IMR-90 (cell line): ENCODE measurements at regions not wholly inside any gene's neighbourhood (a gene's known extent, or its start where the extent isn't known, plus 50 kb on each side); places are given as distances from the start of the nearest gene placed in this dataset.

Source experiments
- ATAC-seq: fragments of 200-7000 bp; cut with Tn5 transposase; 2 replicates; pipeline ENCODE4 v1.9.1; 2020; ENCODE audit warnings: low read depth, mild to moderate bottlenecking, moderate library complexity
- BruUV-seq: library from RNA; stranded (reverse); fragments of 400-500 nt; replicated peaks from 2 replicates; lab custom pipeline; 2021; lab: Mats Ljungman, UMichigan
- CTCF ChIA-PET: fragments of 300-600 bp; formaldehyde crosslinking; extraction: SDS; loops from one replicate; lab custom pipeline; 2021; ENCODE audit warnings: antibody characterized with exemption; lab: Yijun Ruan, JAX
- POLR2A ChIA-PET: fragments of 300-600 bp; sonication (Branson Sonifier 250); formaldehyde crosslinking; loops from one replicate; lab custom pipeline; 2022; ENCODE audit warnings: antibody characterized with exemption; ENCODE audit not compliant: unreplicated experiment; lab: Charles Lee
- DNase-seq: peaks from one replicate; pipeline ENCODE4 v3.0.0; 2013
- H2AFZ ChIP-seq: replicated peaks from 2 replicates; pipeline ENCODE3; 2013; ENCODE audit warnings: low read length, mild to moderate bottlenecking; ENCODE audit not compliant: poor library complexity
- H2AK5ac ChIP-seq: 2 replicates; pipeline ENCODE4 v1.6.1; 2013; ENCODE audit warnings: low read depth, low read length, inconsistent platforms
- H2AK9ac ChIP-seq: replicated peaks from 2 replicates; pipeline ENCODE3; 2013; ENCODE audit warnings: mild to moderate bottlenecking, low read depth, low read length, moderate library complexity; ENCODE audit not compliant: poor library complexity
- H2BK120ac ChIP-seq: 2 replicates; pipeline ENCODE4 v1.6.1; 2013; ENCODE audit warnings: low read depth, low read length, inconsistent platforms
- H2BK15ac ChIP-seq: 3 replicates; pipeline ENCODE4 v1.6.1; 2013; ENCODE audit warnings: low read depth, low read length, inconsistent platforms
- H2BK20ac ChIP-seq: 2 replicates; pipeline ENCODE4 v1.6.1; 2013; ENCODE audit warnings: low read depth, mild to moderate bottlenecking, inconsistent platforms, low read length, moderate library complexity
- H2BK5ac ChIP-seq: 2 replicates; pipeline ENCODE4 v1.6.1; 2013; ENCODE audit warnings: mild to moderate bottlenecking, low read depth, low read length, inconsistent platforms; ENCODE audit not compliant: poor library complexity, severe bottlenecking
- H3K14ac ChIP-seq: replicated peaks from 2 replicates; pipeline ENCODE4 v1.6.1; 2013; ENCODE audit warnings: low read depth, low read length, inconsistent platforms
- H3K18ac ChIP-seq: 2 replicates; pipeline ENCODE4 v1.6.1; 2013; ENCODE audit warnings: low read depth, low read length, control low read depth
- H3K23ac ChIP-seq: 2 replicates; pipeline ENCODE4 v1.6.1; 2013; ENCODE audit warnings: low read depth, low read length, inconsistent platforms
- H3K27ac ChIP-seq: 2 replicates; pipeline ENCODE4 v1.5.1; 2013; ENCODE audit warnings: mild to moderate bottlenecking, control low read depth, low read length; ENCODE audit not compliant: insufficient read depth
- H3K27me3 ChIP-seq: 2 replicates; pipeline ENCODE4 v1.6.1; 2013; ENCODE audit warnings: low read length; ENCODE audit not compliant: control insufficient read depth, insufficient read depth
- H3K36me3 ChIP-seq: 2 replicates; pipeline ENCODE4 v1.6.1; 2013; ENCODE audit warnings: low read length, mixed read lengths; ENCODE audit not compliant: control insufficient read depth, insufficient read depth
- H3K4ac ChIP-seq: 2 replicates; pipeline ENCODE4 v1.6.1; 2013; ENCODE audit warnings: low read depth, low read length, inconsistent platforms
- H3K4me1 ChIP-seq: 2 replicates; pipeline ENCODE4 v1.6.1; 2013; ENCODE audit warnings: low read length, mixed read lengths; ENCODE audit not compliant: control insufficient read depth, insufficient read depth
- H3K4me2 ChIP-seq: 2 replicates; pipeline ENCODE4 v1.6.1; 2013; ENCODE audit warnings: low read depth, mild to moderate bottlenecking, control low read depth, low read length, moderate library complexity
- H3K4me3 ChIP-seq: 2 replicates; pipeline ENCODE4 v1.5.1; 2013; ENCODE audit warnings: low read depth, mild to moderate bottlenecking, control low read depth, low read length, moderate library complexity; ENCODE audit not compliant: insufficient read depth
- H3K56ac ChIP-seq: 2 replicates; pipeline ENCODE4 v1.6.1; 2013; ENCODE audit warnings: low read length, inconsistent platforms; ENCODE audit not compliant: insufficient read depth; ENCODE audit errors: extremely low read depth
- H3K79me1 ChIP-seq, 2 experiments: 2 replicates each; pipeline ENCODE4 v1.6.1; 2013; ENCODE audit warnings: low read length in 2 of 2, inconsistent platforms in 1 of 2, low read depth in 1 of 2
- H3K9ac ChIP-seq: 2 replicates; pipeline ENCODE4 v1.6.1; 2013; ENCODE audit warnings: low read depth, low read length, control low read depth
- H3K9me1 ChIP-seq: 2 replicates; pipeline ENCODE4 v1.6.1; 2013; ENCODE audit warnings: low read length, inconsistent platforms; ENCODE audit not compliant: insufficient read depth
- H3K9me3 ChIP-seq: 2 replicates; pipeline ENCODE4 v1.6.1; 2013; ENCODE audit warnings: low read length; ENCODE audit not compliant: control insufficient read depth, insufficient read depth
- H4K20me1 ChIP-seq: 2 replicates; pipeline ENCODE4 v1.6.1; 2013; ENCODE audit warnings: low read length, inconsistent platforms; ENCODE audit not compliant: insufficient read depth
- H4K5ac ChIP-seq: 2 replicates; pipeline ENCODE4 v1.6.1; 2013; ENCODE audit warnings: mild to moderate bottlenecking, low read depth, low read length, control low read depth
- H4K8ac ChIP-seq, 2 experiments: 2 replicates each; pipeline ENCODE4 v1.6.1; 2013; ENCODE audit warnings: low read depth in 2 of 2, low read length in 2 of 2, control low read depth in 1 of 2, inconsistent platforms in 1 of 2
- H4K91ac ChIP-seq: 2 replicates; pipeline ENCODE4 v1.6.1; 2013; ENCODE audit warnings: low read depth, low read length, inconsistent platforms; ENCODE audit not compliant: insufficient read depth
- CHD1 ChIP-seq: IDR thresholded peaks from 2 replicates; pipeline ENCODE4 v1.6.1; 2012; ENCODE audit warnings: low read depth, low read length, improper control_type of control experiment
- FOS ChIP-seq: fragments of 150-350 bp; IDR thresholded peaks from 2 replicates; pipeline ENCODE4 v1.6.1; 2016; ENCODE audit warnings: low read depth, low read length
- RCOR1 ChIP-seq: IDR thresholded peaks from 2 replicates; pipeline ENCODE4 v1.6.1; 2012; ENCODE audit warnings: mild to moderate bottlenecking, low read length, improper control_type of control experiment; ENCODE audit not compliant: insufficient replicate concordance
- SMC3 ChIP-seq: fragments of 150-350 bp; IDR thresholded peaks from 2 replicates; pipeline ENCODE4 v1.6.1; 2016; ENCODE audit warnings: low read depth, mild to moderate bottlenecking, antibody characterized with exemption, low read length, moderate library complexity
- WGBS, 2 experiments: methylation state at CpG; one replicate each; pipeline versions ENCODE4 v1.1.5 to v1.1.7; 2013; ENCODE audit warnings: missing lambda C conversion rate in 2 of 2; ENCODE audit not compliant: insufficient read length in 1 of 2; ENCODE audit errors: extremely low coverage in 2 of 2; 5-methylcytosine and 5-hydroxymethylcytosine counted together
- dilution Hi-C: fragments of 300-500 bp; cut with HindIII; formaldehyde crosslinking; loops from one replicate; pipeline ENCODE4 v1.14.3; 2018; ENCODE audit warnings: low sequenced_read_pairs; ENCODE audit not compliant: unreplicated experiment
- in situ Hi-C: fragments of 300-500 bp; cut with MboI; formaldehyde crosslinking; loops from 3 replicates; pipeline ENCODE4 v1.14.3; 2019; ENCODE audit warnings: low sequenced_read_pairs, inconsistent platforms, mixed read lengths
- intact Hi-C: fragments of 100-400 bp; cut with micrococcal nuclease; formaldehyde crosslinking; loops from 2 replicates; pipeline ENCODE4 v1.10.0; 2022
- TF ChIP-seq, protein P1 (sequence below): conservative IDR thresholded peaks from 2 replicates; pipeline ENCODE4 v1.5.1; 2012; ENCODE audit warnings: mild to moderate bottlenecking, low read depth, low read length, improper control_type of control experiment
- TF ChIP-seq, protein P2 (sequence below): fragments of 150-350 bp; IDR thresholded peaks from 2 replicates; pipeline ENCODE4 v1.6.1; 2017; ENCODE audit warnings: mild to moderate bottlenecking, antibody characterized with exemption, low read length, low read depth

DNA sequence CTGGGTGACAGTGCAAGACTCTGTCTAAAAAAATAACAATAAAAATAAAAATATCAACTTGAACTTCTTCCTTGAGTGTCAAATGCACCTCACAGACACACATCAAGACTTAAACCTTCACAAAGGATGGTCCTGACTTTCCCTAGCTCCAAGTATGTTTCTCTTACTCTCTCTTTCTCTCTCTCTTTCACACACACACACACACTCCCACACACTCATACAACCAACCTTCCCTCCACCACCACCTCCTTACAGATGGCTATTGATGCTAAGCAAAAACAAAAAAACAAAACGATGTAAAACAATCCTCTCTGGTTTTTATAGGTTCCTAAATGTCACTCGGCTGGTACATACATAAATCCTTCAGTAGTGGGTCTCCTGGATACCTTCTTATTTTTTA lies 67.4 kb upstream of the ACVR2A start:
- Histone ChIP-seq H3K18ac (no peak overlapping the region), H2AK9ac (no peak overlapping the region), H2BK5ac (no peak overlapping the region), H3K4me2 (no peak overlapping the region), H2BK120ac (no peak overlapping the region), H3K79me1 (no peaks in the 10 kb centered on the region), H3K14ac (no peak overlapping the region), H4K91ac (no peak overlapping the region), H3K36me3 (no peaks in the 10 kb centered on the region), H3K27me3 (no peaks in the 10 kb centered on the region), H4K20me1 (no peaks in the 10 kb centered on the region), H2BK15ac (no peak overlapping the region), H2AK5ac (no peak overlapping the region), H3K23ac (no peak overlapping the region), H3K4me3 (no peak overlapping the region), H3K4me1 (no peaks in the 10 kb centered on the region), H4K5ac (no peak overlapping the region), H3K4ac (no peak overlapping the region), H4K8ac (no peak overlapping the region), H3K9me1 (no peaks in the 10 kb centered on the region), H2AFZ (no peak overlapping the region), H3K9me3 (no peaks in the 10 kb centered on the region), H3K27ac (no peak overlapping the region), H2BK20ac (no peak overlapping the region), H3K56ac (no peak overlapping the region), H3K9ac (no peak overlapping the region)
- in situ Hi-C loops: no loop called here
- CTCF ChIA-PET: no interaction called here
- TF ChIP-seq RCOR1: no peak
- TF ChIP-seq, protein P1, sequence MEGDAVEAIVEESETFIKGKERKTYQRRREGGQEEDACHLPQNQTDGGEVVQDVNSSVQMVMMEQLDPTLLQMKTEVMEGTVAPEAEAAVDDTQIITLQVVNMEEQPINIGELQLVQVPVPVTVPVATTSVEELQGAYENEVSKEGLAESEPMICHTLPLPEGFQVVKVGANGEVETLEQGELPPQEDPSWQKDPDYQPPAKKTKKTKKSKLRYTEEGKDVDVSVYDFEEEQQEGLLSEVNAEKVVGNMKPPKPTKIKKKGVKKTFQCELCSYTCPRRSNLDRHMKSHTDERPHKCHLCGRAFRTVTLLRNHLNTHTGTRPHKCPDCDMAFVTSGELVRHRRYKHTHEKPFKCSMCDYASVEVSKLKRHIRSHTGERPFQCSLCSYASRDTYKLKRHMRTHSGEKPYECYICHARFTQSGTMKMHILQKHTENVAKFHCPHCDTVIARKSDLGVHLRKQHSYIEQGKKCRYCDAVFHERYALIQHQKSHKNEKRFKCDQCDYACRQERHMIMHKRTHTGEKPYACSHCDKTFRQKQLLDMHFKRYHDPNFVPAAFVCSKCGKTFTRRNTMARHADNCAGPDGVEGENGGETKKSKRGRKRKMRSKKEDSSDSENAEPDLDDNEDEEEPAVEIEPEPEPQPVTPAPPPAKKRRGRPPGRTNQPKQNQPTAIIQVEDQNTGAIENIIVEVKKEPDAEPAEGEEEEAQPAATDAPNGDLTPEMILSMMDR: no peak
- TF ChIP-seq, protein P2, sequence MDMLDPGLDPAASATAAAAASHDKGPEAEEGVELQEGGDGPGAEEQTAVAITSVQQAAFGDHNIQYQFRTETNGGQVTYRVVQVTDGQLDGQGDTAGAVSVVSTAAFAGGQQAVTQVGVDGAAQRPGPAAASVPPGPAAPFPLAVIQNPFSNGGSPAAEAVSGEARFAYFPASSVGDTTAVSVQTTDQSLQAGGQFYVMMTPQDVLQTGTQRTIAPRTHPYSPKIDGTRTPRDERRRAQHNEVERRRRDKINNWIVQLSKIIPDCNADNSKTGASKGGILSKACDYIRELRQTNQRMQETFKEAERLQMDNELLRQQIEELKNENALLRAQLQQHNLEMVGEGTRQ: no peak
- TF ChIP-seq SMC3: no peak
- TF ChIP-seq CHD1: no peak
- no peak for TF ChIP-seq FOS
- WGBS, 2 experiments: no CpG with 5 or more reads among the region's 2 CpGs
- ATAC-seq (no peak), DNase-seq (no peak)
- BruUV-seq: no TSS peak
- POLR2A ChIA-PET: no interaction called here
- intact Hi-C loops: no loop called here
- dilution Hi-C loops: no loop called here
